GM12878 (cell line): ENCODE measurements at regions not wholly inside any gene's neighbourhood (a gene's known extent, or its start where the extent isn't known, plus 50 kb on each side); places are given as distances from the start of the nearest gene placed in this dataset.

Source experiments
- ATAC-seq: fragments of 200-7000 bp; cut with Tn5 transposase; 3 replicates; pipeline ENCODE4 v1.9.1; 2020; ENCODE audit warnings: mild to moderate bottlenecking, moderate library complexity
- BruUV-seq: library from RNA; stranded (reverse); fragments of 400-500 nt; replicated peaks from 2 replicates; lab custom pipeline; 2021; lab: Mats Ljungman, UMichigan
- CTCF ChIA-PET: fragments of 300-600 bp; sonication (Branson Sonifier 250); formaldehyde crosslinking; extraction: SDS; loops from one replicate; lab custom pipeline; 2021; ENCODE audit warnings: inconsistent platforms; lab: Yijun Ruan, JAX
- POLR2A ChIA-PET: fragments of 350-600 bp; formaldehyde crosslinking; extraction: SDS; loops from one replicate; lab custom pipeline; 2021; ENCODE audit warnings: inconsistent platforms; lab: Charles Lee
- RAD21 ChIA-PET: fragments of 300-600 bp; sonication (Branson Sonifier 250); formaldehyde crosslinking; loops from one replicate; lab custom pipeline; 2023; ENCODE audit warnings: antibody characterized with exemption; ENCODE audit not compliant: unreplicated experiment; lab: Charles Lee
- SMC1A ChIA-PET: fragments of 300-600 bp; sonication (Branson Sonifier 250); formaldehyde crosslinking; loops from one replicate; lab custom pipeline; 2023; ENCODE audit not compliant: unreplicated experiment, uncharacterized antibody; lab: Charles Lee
- DNase-seq: peaks from one replicate; pipeline ENCODE4 v3.0.0-alpha.2; 2011; ENCODE audit warnings: low read depth, low spot score
- FAIRE-seq: peaks from 3 replicates; lab custom pipeline; 2011; peaks lifted over from hg19 to GRCh38; lab: Jason Lieb, UNC
- H2AFZ ChIP-seq: 2 replicates; pipeline ENCODE4 v1.6.0; 2011; ENCODE audit warnings: low read depth, low read length, control low read depth; ENCODE audit not compliant: control insufficient read depth
- H3K27ac ChIP-seq: 2 replicates; pipeline ENCODE4 v1.5.1; 2011; ENCODE audit warnings: control low read depth; ENCODE audit not compliant: control insufficient read depth, insufficient read depth
- H3K27me3 ChIP-seq, 2 experiments: replicated peaks in 1 of 2; 2 replicates each; pipeline versions ENCODE4 v1.6.0 to v1.6.1; 2011; ENCODE audit warnings: low read length in 1 of 2; ENCODE audit not compliant: control insufficient read depth in 2 of 2, insufficient read depth in 2 of 2
- H3K36me3 ChIP-seq, 2 experiments: 2 replicates each; pipeline ENCODE4 v1.5.1; 2011; ENCODE audit warnings: low read length in 1 of 2; ENCODE audit not compliant: control insufficient read depth in 2 of 2, insufficient read depth in 2 of 2
- H3K4me1 ChIP-seq: 2 replicates; pipeline ENCODE4 v1.6.1; 2011; ENCODE audit warnings: mild to moderate bottlenecking, low read length, moderate library complexity, mixed read lengths; ENCODE audit not compliant: control insufficient read depth, insufficient read depth
- H3K4me2 ChIP-seq: 2 replicates; pipeline ENCODE4 v1.6.0; 2011; ENCODE audit warnings: control low read depth; ENCODE audit not compliant: control insufficient read depth, insufficient read depth
- H3K4me3 ChIP-seq: fragments of 200-600 bp; sonication (generic); 2 replicates; pipeline ENCODE4 v1.5.1; 2016
- H3K79me2 ChIP-seq: 2 replicates; pipeline ENCODE4 v1.6.0; 2011; ENCODE audit warnings: low read length; ENCODE audit not compliant: control insufficient read depth, insufficient read depth
- H3K9ac ChIP-seq: 2 replicates; pipeline ENCODE4 v1.8.0; 2011; ENCODE audit warnings: low read length, control low read depth, mixed read lengths; ENCODE audit not compliant: control insufficient read depth, insufficient read depth
- H3K9me3 ChIP-seq: replicated peaks from 3 replicates; pipeline ENCODE4 v1.5.1; 2011; ENCODE audit warnings: mild to moderate bottlenecking, low read length; ENCODE audit not compliant: control insufficient read depth, insufficient read depth
- H4K20me1 ChIP-seq: 2 replicates; pipeline ENCODE4 v1.6.0; 2011; ENCODE audit not compliant: control insufficient read depth, insufficient read depth
- ATF7 ChIP-seq: fragments of 450-650 bp; IDR thresholded peaks from 2 replicates; pipeline ENCODE4 v1.6.1; 2016; ENCODE audit warnings: low read depth, mild to moderate bottlenecking
- BHLHE40 ChIP-seq, 2 experiments: fragments of 450-650 bp in 1 of 2; IDR thresholded peaks; 2 replicates each; pipeline ENCODE4 v1.6.1; 2011 to 2017; ENCODE audit warnings: low read depth in 2 of 2, borderline replicate concordance in 1 of 2, improper control_type of control experiment in 1 of 2, low read length in 1 of 2, mild to moderate bottlenecking in 1 of 2
- ETV6 ChIP-seq, 2 experiments: fragments of 450-650 bp in 1 of 2; IDR thresholded peaks in 1 of 2; conservative IDR thresholded peaks in 1 of 2; 2 replicates each; pipeline ENCODE4 v1.6.1; 2014; ENCODE audit warnings: antibody characterized with exemption in 1 of 2, borderline replicate concordance in 1 of 2, low read depth in 1 of 2, mild to moderate bottlenecking in 1 of 2, moderate library complexity in 1 of 2
- HCFC1 ChIP-seq: fragments of 150-350 bp; IDR thresholded peaks from 2 replicates; pipeline ENCODE4 v1.6.1; 2014; ENCODE audit warnings: low read length
- IKZF2 ChIP-seq, 2 experiments: fragments of 450-650 bp; IDR thresholded peaks; 2 replicates each; pipeline ENCODE4 v1.6.1; 2017; ENCODE audit warnings: mild to moderate bottlenecking in 2 of 2, moderate library complexity in 2 of 2
- NR2C1 ChIP-seq: fragments of 450-650 bp; IDR thresholded peaks from 2 replicates; pipeline ENCODE4 v1.6.1; 2017; ENCODE audit warnings: antibody characterized with exemption, mild to moderate bottlenecking, moderate library complexity
- RAD51 ChIP-seq: fragments of 450-650 bp; IDR thresholded peaks from 2 replicates; pipeline ENCODE4 v1.6.1; 2016; ENCODE audit warnings: moderate library complexity, mild to moderate bottlenecking, inconsistent platforms
- RBBP5 ChIP-seq: fragments of 200-600 bp; sonication (generic); conservative IDR thresholded peaks from 2 replicates; pipeline ENCODE4 v1.6.1; 2016
- SMAD1 ChIP-seq: fragments of 450-650 bp; IDR thresholded peaks from 2 replicates; pipeline ENCODE4 v1.6.1; 2018; ENCODE audit warnings: mild to moderate bottlenecking, low read depth; ENCODE audit not compliant: partially characterized antibody
- TCF7 ChIP-seq: IDR thresholded peaks from 2 replicates; pipeline ENCODE4 v1.6.1; 2014; ENCODE audit warnings: antibody characterized with exemption, borderline replicate concordance
- ZNF622 ChIP-seq: fragments of 450-650 bp; IDR thresholded peaks from 2 replicates; pipeline ENCODE4 v1.6.1; 2017; ENCODE audit warnings: mild to moderate bottlenecking, inconsistent platforms
- ZZZ3 ChIP-seq: IDR thresholded peaks from 2 replicates; pipeline ENCODE4 v1.6.1; 2011; ENCODE audit warnings: low read depth; ENCODE audit not compliant: control insufficient read depth, insufficient read length
- WGBS: methylation state at CpG from one replicate; pipeline ENCODE4 v1.1.6; 2016; ENCODE audit warnings: low lambda C conversion rate; ENCODE audit not compliant: insufficient replicate concordance, insufficient coverage; ENCODE audit errors: missing lambda C conversion rate; 5-methylcytosine and 5-hydroxymethylcytosine counted together
- in situ Hi-C: fragments of 300-500 bp; cut with MboI; formaldehyde crosslinking; loops from 9 replicates; pipeline ENCODE4 v1.14.3; 2018; ENCODE audit warnings: mixed read lengths
- intact Hi-C: fragments of 100-400 bp; cut with micrococcal nuclease; formaldehyde crosslinking; loops from one replicate; pipeline ENCODE4 v1.14.2; 2022; ENCODE audit not compliant: unreplicated experiment
- TF ChIP-seq, protein P1 (sequence below): IDR thresholded peaks from 2 replicates; pipeline ENCODE4 v1.6.1; 2011; ENCODE audit warnings: borderline replicate concordance, low read depth, mild to moderate bottlenecking, moderate library complexity, low read length; ENCODE audit not compliant: insufficient read depth, poor library complexity, severe bottlenecking
- TF ChIP-seq, protein P2 (sequence below): fragments of 450-650 bp; formaldehyde crosslinking; IDR thresholded peaks from 2 replicates; pipeline ENCODE4 v1.5.0; 2022; ENCODE audit warnings: mild to moderate bottlenecking, missing genetic modification characterization
- TF ChIP-seq, protein P3 (sequence below): IDR thresholded peaks from 2 replicates; pipeline ENCODE4 v1.6.1; 2011; ENCODE audit warnings: low read depth, low read length, improper control_type of control experiment, borderline replicate concordance

DNA sequence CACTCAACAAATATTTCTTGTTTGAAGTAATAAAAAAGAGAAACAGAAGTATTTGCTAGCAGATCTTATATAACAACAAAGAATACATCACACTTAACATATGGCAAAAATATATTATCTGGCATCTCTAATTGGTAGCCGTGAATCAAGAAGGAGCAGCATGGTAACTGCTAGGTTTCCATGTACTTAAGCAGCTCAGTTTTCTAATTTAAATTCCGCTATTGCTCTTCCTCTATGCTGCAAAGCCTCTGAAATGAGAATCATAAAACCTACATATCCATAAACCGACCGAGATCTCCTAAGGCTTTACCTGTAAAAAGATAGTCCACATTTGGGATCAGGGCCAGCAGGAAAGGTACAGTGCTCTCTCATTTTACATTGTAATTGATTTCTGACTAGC lies 76.6 kb upstream of the PTPRZ1 start:
- no peaks in the 10 kb centered on the region; a peak in 1 of 4 replicates for H3K27me3 ChIP-seq
- H3K4me3 ChIP-seq: no peak overlapping the region
- ChIA-PET POLR2A (no interaction called here), RAD21 (no interaction called here), CTCF (no interaction called here), SMC1A (no interaction called here)
- no TSS peak for BruUV-seq
- H3K27ac ChIP-seq: no peak overlapping the region
- H2AFZ ChIP-seq: no peak overlapping the region
- no peak for ATAC-seq
- H3K9me3 ChIP-seq: no peaks in the 10 kb centered on the region
- FAIRE-seq: no peak
- no peaks in the 10 kb centered on the region for H4K20me1 ChIP-seq
- H3K9ac ChIP-seq: no peak overlapping the region
- H3K4me2 ChIP-seq: no peak overlapping the region
- H3K4me1 ChIP-seq: no peaks in the 10 kb centered on the region
- no peak for DNase-seq
- TF ChIP-seq ETV6 (conservative IDR thresholded peaks at IDR 0.05 in 1 of 2, IDR thresholded peaks at IDR 0.05 in 1 of 2; ENCODE audit: borderline replicate concordance in 1 of 2, low read depth in 1 of 2): no peak
- TF ChIP-seq, protein P1, sequence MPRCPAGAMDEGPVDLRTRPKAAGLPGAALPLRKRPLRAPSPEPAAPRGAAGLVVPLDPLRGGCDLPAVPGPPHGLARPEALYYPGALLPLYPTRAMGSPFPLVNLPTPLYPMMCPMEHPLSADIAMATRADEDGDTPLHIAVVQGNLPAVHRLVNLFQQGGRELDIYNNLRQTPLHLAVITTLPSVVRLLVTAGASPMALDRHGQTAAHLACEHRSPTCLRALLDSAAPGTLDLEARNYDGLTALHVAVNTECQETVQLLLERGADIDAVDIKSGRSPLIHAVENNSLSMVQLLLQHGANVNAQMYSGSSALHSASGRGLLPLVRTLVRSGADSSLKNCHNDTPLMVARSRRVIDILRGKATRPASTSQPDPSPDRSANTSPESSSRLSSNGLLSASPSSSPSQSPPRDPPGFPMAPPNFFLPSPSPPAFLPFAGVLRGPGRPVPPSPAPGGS: no peak
- no peak for TF ChIP-seq RBBP5
- TF ChIP-seq, protein P2, sequence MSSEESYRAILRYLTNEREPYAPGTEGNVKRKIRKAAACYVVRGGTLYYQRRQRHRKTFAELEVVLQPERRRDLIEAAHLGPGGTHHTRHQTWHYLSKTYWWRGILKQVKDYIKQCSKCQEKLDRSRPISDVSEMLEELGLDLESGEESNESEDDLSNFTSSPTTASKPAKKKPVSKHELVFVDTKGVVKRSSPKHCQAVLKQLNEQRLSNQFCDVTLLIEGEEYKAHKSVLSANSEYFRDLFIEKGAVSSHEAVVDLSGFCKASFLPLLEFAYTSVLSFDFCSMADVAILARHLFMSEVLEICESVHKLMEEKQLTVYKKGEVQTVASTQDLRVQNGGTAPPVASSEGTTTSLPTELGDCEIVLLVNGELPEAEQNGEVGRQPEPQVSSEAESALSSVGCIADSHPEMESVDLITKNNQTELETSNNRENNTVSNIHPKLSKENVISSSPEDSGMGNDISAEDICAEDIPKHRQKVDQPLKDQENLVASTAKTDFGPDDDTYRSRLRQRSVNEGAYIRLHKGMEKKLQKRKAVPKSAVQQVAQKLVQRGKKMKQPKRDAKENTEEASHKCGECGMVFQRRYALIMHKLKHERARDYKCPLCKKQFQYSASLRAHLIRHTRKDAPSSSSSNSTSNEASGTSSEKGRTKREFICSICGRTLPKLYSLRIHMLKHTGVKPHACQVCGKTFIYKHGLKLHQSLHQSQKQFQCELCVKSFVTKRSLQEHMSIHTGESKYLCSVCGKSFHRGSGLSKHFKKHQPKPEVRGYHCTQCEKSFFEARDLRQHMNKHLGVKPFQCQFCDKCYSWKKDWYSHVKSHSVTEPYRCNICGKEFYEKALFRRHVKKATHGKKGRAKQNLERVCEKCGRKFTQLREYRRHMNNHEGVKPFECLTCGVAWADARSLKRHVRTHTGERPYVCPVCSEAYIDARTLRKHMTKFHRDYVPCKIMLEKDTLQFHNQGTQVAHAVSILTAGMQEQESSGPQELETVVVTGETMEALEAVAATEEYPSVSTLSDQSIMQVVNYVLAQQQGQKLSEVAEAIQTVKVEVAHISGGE (CRISPR knock-in tag): no peak
- TF ChIP-seq RAD51: no peak
- no peak for TF ChIP-seq SMAD1
- no peak for TF ChIP-seq IKZF2 (IDR thresholded peaks at IDR 0.05)
- TF ChIP-seq HCFC1: no peak
- no peak for TF ChIP-seq ZNF622
- TF ChIP-seq, protein P3, sequence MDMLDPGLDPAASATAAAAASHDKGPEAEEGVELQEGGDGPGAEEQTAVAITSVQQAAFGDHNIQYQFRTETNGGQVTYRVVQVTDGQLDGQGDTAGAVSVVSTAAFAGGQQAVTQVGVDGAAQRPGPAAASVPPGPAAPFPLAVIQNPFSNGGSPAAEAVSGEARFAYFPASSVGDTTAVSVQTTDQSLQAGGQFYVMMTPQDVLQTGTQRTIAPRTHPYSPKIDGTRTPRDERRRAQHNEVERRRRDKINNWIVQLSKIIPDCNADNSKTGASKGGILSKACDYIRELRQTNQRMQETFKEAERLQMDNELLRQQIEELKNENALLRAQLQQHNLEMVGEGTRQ: no peak
- no peak for TF ChIP-seq ATF7
- TF ChIP-seq NR2C1: no peak
- TF ChIP-seq ZZZ3: no peak
- TF ChIP-seq BHLHE40 (IDR thresholded peaks at IDR 0.05; ENCODE audit: borderline replicate concordance in 1 of 2, low read depth in 2 of 2, low read length in 1 of 2): no peak
- no peak for TF ChIP-seq TCF7
- WGBS: 18% methylated on average over 4 of the region's 4 CpGs
- no peaks in the 10 kb centered on the region for H3K36me3 ChIP-seq
- no peaks in the 10 kb centered on the region for H3K79me2 ChIP-seq
- in situ Hi-C loops (no loop called here), intact Hi-C loops (no loop called here)
